Middle frontal gyrus (tissue), 1 donor: ENCODE measurements at regions not wholly inside any gene's neighbourhood (a gene's known extent, or its start where the extent isn't known, plus 50 kb on each side); places are given as distances from the start of the nearest gene placed in this dataset.
"Not testable (repeated sequence)": the region's sequence is repeated elsewhere in the genome, so short reads cannot be mapped to it uniquely, and the experiment has no call there.

Source experiments
- DNase-seq: peaks from one replicate; pipeline ENCODE4 v3.0.0-alpha.2; 2015; ENCODE audit warnings: low spot score; ENCODE audit errors: extremely low spot score

- DNase-seq: no peak
Observed at GRCh38 chr1:195851016-195851601, 757.1 kb downstream of the KCNT2 start.

DNA sequence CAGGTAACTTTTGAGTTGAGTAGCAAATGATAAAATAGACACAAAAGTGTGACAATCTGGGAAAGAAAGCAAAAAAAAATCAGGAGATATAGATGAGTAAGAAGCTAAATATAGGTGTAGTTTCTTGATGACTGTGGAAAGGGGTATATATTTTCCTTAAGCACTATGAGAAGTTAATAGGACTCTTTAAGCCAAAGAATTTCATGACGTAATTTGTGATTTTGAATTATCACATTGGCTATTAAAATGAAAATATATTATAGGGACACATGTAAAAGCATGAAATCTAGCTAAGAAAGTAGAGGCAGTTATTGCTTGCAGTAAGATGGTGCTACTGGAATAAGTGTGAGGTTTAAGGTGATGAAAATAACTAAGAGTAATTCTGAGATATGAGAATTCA lies 759.1 kb downstream of the KCNT2 start:
- no peak for DNase-seq

DNA sequence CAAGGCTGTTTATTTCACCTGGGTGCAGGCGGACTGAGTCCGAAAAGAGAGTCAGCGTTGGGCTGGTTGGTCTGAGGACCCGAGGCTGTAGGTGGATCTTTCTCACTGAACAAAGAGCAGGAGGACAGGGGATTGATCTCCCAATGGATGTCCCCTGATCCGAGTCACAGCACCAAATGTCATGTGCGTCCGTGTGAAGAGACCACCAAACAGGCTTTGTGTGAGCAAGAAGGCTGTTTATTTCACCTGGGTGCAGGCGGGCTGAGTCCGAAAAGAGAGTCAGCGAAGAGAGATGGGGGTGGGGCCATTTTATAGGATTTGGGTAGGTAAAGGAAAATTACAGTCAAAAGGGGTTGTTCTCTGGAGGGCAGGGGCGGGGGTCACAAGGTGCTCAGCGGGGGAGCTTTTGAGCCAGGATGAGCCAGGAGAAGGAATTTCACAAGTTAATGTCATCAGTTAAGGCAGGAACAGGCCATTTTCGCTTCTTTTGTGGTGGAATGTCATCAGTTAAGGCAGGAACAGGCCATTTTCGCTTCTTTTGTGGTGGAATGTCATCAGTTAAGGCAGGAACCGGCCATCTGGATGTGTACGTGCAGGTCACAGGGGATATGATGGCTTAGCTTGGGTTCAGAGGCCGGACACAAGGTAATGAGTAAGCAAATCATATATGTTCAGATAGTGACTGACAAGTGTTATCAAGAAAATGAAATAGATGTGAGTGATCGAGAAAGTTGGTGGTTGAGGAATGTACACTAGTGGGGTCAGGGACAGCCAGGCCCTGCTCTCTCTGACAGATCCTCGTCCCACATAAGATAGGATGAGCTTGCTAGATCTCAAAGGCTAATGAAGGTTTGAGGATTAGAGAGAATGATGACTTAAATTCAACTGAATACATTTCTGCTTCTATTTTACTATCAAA lies 760.0 kb downstream of the KCNT2 start:
- not testable (repeated sequence) for DNase-seq

DNA sequence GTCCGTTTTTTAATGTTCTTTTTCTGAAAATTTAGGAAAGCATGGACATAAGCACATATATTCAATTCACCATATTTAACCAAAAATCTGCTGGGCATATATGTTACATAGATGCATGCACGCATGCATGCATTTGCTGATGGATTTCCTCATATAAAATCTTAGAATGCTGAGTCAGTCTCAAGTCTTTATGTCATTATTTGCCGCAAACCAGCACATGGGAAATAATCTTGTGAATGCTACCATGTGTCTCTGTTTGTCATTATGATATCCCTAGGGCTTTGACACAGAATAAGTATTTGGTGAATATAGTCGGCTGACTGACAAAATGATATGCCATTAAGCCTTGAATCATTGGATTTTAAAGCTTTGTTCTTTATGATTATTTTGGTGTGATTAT lies 776.5 kb downstream of the KCNT2 start:
- no peak for DNase-seq

GRCh38 chr1:195828325-195828724 lies 779.9 kb downstream of the KCNT2 start:
- no peak for DNase-seq

DNA sequence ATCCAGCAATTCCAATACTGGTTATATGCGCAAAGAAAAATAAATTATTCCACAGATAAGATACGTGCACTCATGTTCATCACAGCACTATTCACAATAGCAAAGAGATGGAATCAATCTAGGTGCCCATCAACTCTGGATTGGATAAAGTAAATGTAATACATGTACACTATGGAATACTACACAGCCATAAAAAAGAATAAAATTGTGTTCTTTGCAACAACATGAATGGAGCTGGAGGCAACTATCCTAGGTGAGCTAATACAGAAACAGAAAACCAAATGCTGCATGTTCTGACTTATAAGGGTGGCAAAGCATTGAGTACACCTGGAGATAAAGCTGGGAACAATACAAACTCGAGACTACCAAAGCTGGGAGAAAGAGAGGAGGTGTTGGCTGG lies 787.3 kb downstream of the KCNT2 start:
- DNase-seq: no peak

DNA sequence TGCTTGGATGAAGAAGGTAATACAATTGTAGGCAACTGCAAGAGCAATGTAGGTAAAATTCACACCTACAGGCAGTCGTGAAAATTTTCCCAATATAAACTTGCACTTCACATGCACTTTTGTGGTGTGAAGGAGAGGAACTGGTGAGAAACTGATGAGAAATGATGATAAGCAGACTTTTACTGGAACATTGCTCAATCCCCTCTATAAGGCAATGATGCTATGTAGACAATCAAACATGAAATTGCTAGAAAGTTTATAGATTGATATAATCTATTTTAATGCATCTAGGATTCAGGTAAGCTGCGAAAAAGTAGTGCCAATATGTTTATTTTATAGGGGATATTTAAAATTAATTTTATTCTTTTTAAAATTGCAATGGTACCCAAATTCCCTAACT lies 802.2 kb downstream of the KCNT2 start:
- no peak for DNase-seq

DNA sequence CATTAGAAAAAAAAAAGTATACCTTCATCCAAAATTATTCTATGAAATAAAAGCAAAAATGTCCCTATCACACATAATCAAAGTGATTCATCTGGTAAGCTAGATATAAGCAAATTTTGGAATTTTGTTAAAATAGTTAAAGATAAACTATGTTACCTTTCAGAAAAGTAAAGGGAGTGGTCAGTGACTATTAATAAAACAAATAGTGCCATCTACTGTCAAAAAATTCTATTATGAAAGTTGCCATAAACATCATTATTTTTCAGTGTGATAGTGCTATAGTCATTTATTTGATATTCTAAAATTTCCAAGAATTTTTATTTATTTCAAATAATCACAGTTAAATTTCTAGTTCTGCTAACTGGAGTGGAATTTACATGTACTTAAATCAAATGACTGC lies 803.7 kb downstream of the KCNT2 start:
- no peak for DNase-seq

GRCh38 chr1:195799016-195799415 lies 809.2 kb downstream of the KCNT2 start:
- no peak for DNase-seq

GRCh38 chr1:195794225-195794624 lies 814.0 kb downstream of the KCNT2 start:
- no peak for DNase-seq

DNA sequence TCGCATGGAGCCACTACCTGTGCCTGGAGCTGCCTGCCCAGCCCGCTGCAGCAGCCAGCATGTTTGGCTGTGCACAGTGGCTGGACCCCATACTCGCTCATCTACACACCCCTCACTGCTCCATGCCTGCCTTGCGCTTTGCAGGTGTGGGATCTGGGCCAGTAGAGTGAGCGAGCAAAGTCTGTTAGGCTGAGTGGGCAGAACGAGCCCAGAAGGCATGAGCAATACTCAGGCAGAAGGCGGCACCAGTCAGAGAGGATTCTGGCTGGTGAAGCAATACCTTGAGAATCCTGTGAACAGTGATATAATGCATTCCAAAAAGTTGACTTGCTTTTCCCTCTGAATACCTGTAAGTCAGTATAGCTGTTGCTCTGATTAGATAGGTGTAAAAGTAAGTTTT lies 816.4 kb downstream of the KCNT2 start:
- no peak for DNase-seq

GRCh38 chr1:195790514-195791168 lies 817.6 kb downstream of the KCNT2 start:
- no peak for DNase-seq

DNA sequence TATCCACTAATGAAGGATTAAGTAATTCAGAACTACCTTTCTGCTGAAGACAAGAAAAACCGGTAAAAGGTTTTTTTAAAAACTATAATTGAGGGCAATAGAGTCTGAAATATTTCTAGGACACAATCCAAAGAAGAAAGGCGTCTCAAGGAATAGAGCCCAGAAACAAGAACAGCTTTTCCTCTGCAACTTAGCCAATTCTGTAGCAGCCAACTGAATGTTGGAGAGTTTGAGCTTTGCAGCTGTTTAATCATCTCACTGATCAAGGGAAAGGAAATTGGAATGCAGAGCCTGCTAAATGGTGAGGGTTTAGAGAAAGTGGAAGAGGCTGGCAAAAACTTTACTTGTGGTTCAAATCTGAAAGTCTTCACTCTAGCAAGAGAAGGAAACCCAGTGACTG lies 818.9 kb downstream of the KCNT2 start:
- no peak for DNase-seq

DNA sequence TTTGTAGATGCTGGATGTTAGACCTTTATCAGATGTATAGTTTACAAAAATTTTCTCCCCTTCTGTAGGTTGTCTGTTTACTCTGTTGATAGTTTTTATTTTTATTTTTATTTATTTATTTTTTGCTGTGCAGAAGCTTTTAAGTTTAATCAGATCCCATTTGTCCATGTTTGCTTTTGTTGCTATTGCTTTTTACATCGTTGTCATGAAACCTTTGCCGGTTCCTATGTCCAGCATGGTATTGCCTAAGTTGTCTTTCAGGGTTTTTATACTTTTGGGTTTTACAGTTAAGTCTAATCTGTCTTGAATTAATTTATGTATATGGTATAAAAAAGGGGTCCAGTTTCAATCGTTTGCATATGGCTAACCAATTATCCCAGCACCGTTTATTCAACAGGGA lies 819.5 kb downstream of the KCNT2 start:
- DNase-seq: no peak

DNA sequence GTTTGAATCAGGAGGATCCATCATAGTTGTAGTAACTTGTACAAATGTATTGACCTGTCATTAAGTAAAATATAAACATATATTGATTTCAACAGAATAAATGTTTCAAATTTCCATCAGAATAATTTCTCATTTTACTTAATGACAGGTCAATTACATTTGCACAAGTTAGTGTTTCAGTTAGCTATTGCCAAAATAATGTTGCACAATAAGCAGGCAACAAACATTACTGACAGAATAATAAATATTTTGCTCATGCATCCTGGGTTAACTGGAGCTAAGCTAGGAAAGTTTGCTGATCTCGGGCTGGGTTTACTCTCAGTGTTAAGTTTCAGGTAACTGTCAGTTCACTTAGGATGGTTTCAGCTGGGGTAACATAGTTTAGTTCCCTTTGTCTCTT lies 822.4 kb downstream of the KCNT2 start:
- no peak for DNase-seq

DNA sequence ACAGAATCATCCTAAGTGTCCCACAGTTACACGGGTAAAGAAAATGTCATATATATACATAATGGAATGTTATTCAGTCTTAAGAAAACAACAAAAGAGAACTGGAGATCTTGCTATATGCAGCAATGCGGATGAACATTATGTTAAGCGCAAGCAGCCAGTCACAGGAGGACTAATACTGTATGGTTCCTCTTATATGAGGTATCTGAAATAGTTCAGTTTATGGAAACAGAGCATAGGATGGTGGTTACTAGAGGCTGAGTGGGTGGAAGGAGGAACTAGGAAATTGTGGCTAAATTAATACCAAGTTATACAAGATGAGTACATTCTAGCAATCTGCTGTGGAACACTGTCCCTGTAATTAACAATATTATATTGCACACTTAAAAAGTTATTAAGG lies 834.3 kb downstream of the KCNT2 start:
- no peak for DNase-seq

DNA sequence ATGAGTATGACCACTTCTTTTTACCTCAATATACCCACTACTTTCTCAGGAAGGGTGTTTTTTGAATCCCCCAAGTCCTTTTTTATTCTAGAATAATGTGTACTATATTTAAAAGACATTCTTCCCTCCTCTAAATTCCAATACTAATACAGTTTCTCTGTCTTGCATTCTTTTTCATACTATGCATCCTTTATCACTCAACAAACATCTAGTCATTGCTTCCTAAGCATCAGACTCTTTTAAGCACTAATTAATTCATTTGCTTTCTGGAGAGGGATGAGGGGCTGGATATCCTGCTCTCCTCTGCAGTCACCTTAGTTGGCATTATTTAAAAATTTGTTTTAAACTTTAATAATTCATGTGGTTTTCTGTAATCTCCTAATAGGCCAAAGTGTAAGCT lies 838.8 kb downstream of the KCNT2 start:
- no peak for DNase-seq

- no peak for DNase-seq
Observed at GRCh38 chr1:195768936-195769335, 839.3 kb downstream of the KCNT2 start.

DNA sequence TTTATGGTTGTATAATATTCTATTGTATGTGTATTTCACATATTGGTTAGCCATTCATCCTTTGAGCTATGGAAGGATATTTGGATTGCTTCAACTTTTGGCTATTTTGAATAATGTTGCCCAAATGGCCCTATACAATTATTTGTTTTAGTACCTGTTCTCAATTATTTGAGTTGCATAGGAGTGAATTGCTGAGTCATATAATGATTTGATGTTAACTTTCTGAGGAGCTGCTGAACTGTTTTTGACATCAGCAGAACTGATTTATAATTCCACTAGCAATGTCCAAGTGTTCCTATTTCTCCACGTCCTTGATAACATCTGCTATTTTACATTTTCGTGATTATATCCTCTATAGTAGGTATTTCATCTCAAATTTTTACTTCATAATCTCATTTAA lies 839.9 kb downstream of the KCNT2 start:
- DNase-seq: no peak

DNA sequence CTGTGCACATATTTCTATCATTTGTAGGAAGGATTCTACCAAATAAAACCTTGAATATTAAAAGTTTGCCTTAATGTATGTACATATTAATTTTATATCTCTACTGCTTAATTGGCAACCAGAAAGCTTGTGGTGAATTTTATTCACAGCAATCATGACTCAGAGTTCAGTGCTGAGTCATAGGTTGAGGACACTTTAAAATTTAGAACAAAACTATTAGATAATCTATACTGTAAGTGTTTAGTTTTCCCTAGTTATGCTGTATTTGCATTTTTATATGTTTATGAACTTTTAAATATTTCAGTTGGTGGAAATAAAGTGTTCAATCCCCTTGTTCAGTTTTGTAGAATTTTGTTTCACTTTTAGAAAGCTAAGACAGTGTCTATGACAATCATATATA lies 841.5 kb downstream of the KCNT2 start:
- no peak for DNase-seq

- DNase-seq: no peak
Observed at GRCh38 chr1:195765099-195765498, 843.1 kb downstream of the KCNT2 start.

DNA sequence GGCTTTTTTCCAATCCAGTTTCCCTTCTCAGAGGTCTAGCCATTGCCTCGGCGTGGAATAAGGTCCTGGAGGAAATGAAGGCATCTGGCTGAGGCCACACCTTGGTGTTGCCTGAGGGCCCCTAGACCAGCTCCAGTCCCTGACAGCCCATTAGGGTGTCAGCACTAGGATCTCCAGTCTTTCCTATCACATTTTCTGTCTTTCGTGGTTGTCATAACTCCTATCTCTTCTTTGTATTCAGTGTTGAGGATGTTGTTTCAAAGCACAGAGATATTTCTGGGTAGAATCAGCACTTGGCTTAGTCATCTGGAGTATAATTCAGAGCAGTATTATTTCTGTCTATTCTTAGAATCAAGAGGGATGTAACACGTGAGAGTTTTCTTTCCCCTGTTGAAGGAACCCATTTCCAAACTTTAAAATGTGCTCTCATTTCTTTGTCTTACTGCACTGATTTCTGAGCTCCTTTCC lies 844.3 kb downstream of the KCNT2 start:
- no peak for DNase-seq
